HG03060 (cell line): ENCODE measurements at regions not wholly inside any gene's neighbourhood (a gene's known extent, or its start where the extent isn't known, plus 50 kb on each side); places are given as distances from the start of the nearest gene placed in this dataset.

Experiments used
- ATAC-seq: cut with Tn5 transposase; IDR thresholded peaks from one replicate; pipeline ENCODE4 v1.9.1; 2021; ENCODE audit warnings: low read depth, moderate number of reproducible peaks; ENCODE audit not compliant: unreplicated experiment

- no peak for ATAC-seq
These were observed 175.3 kb downstream of the ABHD5 start for GRCh38 chr3:43865887-43866528.

- ATAC-seq = no peak
These were observed 176.0 kb downstream of the ABHD5 start for GRCh38 chr3:43866529-43867353.

DNA sequence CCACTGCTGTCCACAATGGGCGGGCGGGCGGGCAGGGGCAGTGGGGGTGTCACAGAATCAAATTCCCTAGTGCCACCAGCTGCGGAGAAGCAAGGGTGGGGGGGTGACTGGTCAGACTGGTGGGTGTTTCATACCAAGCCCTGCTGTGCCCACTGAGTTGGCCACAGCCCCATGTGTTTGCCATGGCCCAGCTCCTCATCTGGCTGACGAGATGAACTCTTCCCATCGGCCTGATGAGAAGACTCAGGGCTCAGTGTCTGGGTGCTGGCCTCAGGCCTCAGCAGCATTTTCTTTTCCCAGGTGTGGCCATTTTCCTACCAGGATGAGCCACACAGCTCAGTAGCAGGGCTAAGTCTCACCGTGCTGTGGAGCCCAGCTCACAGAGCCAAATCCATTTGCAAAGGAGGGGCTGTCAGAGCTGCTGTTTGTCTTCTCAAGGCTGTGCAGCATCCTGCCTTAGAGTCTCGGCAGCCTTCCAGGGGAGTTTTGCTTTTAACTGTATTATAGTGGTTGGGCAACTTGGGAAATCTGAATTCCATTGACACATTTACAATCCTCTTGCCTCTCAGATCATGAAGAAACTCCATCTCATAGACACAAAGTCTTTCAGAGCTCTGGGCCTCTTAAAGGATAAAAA is 176.8 kb downstream of the ABHD5 start:
- no peak for ATAC-seq

- no peak for ATAC-seq
These were observed 178.8 kb downstream of the ABHD5 start for GRCh38 chr3:43869491-43869890.

- ATAC-seq = no peak
These were observed 179.4 kb downstream of the ABHD5 start for GRCh38 chr3:43870120-43870519.

GRCh38 chr3:43870844-43871626 is 180.3 kb downstream of the ABHD5 start:
- no peak for ATAC-seq

DNA sequence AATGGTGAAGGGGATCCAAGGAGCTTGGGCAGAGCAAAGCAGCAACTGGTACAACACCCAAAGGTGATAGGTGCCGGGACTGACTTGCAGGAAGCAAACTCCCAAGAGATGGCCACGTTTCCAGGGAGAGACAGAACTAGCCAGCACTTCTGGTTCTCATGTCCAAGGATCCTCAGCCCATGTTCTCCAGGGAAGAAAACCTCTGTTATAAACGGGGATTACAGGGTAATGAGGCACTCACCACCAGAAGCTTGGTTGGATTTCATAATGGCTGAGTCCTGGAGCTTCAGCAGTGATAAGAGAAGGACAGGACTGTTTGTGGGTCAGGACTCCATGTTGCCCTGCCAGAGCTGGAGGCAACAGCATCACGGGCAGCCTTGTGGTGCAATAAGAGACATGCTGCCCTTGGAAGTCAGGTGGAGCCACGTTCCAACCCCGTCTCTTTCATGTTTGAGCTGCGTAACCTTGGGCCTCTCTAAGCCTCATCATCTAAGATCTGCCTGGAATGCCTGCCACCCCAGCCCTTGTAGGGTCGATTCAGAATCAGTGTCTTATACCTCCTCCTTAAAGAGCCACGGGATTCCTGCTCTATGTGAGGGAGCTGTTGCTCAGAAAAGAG is 181.0 kb downstream of the ABHD5 start:
- ATAC-seq = no peak

DNA sequence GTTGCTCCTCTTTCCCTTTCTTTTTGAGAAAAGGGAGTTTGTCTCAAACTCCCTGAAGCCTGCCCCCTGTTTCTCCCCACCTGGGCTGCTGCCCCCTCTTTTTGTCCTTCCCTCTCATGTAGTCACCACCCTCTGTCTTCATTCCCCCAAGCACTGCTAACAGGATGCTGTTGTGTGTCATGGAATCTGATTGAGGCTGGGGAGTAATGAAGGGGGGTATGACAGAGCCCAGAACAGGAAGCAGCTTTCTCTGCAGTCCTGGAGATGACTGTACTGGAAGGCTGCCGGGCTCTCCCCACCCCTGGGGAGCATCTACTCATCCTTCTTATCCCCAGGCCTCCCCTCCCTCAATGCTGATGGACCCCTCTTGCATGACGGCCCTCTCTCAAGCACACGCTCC is 181.6 kb downstream of the ABHD5 start:
- no peak for ATAC-seq

DNA sequence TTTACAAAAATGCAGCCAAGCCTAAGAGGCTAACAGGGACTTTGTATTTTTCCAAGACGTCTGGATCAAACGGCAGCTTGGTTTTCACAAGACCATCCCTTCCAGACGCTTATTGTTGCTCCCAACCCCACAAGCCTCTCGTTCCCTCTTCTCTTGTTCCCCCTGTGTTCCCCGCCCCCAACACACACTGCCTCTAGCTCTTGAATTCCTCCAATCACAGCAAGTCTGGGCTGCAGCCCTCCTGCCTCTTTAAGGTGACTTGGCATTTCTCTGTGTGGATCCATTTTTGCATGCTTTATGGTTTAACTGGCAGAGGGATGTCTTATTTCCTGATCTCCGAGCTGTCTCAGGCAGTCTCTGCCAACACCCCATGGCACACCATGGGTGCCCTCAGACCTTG is 182.2 kb downstream of the ABHD5 start:
- no peak for ATAC-seq

- ATAC-seq = no peak
These were observed 183.0 kb downstream of the ABHD5 start for GRCh38 chr3:43873723-43874122.

DNA sequence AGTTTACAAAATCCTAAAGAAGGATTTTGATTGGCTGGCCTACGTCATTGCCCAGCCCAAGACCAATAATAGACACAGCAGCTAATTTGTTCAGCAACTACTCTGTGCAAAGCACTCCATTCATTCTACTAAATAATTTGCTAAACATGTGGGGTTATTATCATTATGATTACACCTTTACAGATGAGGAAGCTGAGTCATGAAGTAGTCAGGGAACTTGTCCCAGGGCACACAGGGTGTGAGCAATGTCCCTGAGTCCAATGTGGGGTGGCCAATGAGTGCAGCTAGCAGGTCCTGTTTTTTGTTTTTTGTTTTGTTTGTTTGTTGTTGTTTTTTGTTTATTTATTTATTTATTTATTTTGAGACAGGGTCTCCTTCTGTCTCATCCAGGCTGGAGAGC is 183.6 kb downstream of the ABHD5 start:
- ATAC-seq = no peak

DNA sequence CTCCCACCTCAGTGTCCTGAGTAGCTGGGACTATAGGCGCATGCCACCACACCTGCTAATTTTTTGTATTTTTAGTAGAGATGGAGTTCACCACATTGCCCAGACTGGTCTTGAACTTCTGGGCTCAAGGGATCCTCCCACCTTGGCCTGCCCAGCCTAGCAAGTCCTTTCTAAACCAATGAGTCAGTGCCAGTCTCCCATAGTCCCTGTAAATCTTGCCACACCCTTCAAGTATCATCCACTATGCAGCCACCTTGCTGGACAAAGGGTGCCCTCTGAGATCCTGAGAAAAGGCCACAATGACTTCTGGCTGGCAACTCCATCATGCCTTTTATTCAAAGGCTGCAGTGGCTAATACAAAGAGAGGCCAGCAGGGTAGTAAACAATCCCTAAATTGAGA is 184.0 kb downstream of the ABHD5 start:
- no peak for ATAC-seq

DNA sequence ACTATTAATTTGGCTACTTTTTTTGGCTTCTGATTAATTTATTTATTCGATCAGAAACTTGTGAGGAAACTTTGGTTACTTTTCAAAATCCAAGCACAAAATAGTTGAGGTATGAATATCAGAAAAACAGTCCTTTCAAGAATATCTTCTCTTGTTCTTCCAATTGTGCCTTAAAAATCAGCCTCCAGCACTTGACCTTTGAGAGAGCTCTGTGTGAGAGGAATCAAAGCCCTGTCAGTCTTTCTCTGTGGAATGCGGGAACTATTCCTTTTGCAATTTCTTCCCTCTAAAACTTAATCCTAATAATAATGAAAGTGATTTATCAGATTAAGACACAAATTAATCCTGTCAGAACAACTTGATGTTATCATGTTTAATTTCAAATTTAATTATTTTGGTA is 185.9 kb downstream of the ABHD5 start:
- no peak for ATAC-seq

GRCh38 chr3:43879166-43879565 is 188.4 kb downstream of the ABHD5 start:
- ATAC-seq = no peak

GRCh38 chr3:43882976-43883680 is 192.4 kb downstream of the ABHD5 start:
- ATAC-seq = no peak

GRCh38 chr3:43883729-43884396 is 193.1 kb downstream of the ABHD5 start:
- no peak for ATAC-seq

- no peak for ATAC-seq
These were observed 193.8 kb downstream of the ABHD5 start for GRCh38 chr3:43884581-43884980.

DNA sequence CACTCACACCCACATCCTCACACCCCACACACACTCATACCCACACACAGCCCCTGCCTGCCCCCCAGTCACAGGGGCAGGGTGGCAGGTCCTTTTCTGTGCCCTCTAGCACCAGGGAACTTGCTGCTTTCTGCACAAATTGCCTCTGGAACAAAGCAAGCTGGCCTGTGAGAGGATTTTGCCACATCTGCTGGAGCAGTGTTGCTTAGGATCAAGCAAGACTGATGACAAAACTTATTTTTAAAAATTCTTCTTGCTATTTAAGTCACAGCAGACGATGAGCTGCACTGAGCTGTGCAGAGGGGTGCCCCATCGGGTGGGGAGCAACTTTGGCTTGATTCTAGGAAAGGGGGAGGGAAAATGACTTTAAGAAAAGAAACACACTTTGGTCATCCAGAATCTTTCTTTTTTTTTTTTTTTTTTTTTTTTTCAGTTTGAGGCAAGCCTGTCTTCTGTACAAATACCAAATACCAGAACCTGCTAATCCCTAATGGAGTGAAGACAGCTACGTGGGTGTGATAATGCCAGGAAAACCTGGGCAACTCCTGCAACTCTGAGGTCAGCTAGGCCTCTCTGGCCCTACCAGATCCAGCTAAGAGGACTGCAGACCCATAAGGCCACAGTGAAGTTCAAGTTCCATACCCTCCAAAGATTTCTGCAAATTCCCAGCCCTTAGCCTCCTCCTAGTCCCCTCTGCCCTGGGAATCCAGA is 195.3 kb downstream of the ABHD5 start:
- ATAC-seq = no peak

DNA sequence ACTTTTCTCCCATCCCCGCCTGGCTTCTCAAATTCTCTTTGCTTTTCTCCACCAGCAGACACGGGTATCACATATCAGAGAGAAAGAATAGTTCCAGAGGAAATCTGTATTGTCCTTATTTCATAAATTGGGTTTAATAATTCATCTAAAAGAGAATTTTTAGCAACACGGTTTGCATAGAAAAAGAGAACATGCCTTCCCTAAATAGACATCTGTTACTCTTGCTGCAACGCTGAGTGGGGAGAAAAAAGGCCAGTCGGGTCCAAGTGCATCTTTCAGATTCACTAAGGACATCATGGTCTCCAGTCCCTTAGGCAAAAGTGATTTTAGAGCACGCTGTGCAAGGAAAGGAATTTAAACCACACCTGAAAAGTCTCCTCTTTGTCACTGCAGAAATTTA is 201.3 kb downstream of the ABHD5 start:
- ATAC-seq = no peak
